NCI-H1694 (cell line): ENCODE measurements at regions not wholly inside any gene's neighbourhood (a gene's known extent, or its start where the extent isn't known, plus 50 kb on each side); places are given as distances from the start of the nearest gene placed in this dataset.
"Not testable (repeated sequence)": the region's sequence is repeated elsewhere in the genome, so short reads cannot be mapped to it uniquely, and the experiment has no call there.

ENCODE experiments used
- DNase-seq: peaks from one replicate; lab custom pipeline; 2025; lab: John Stamatoyannopoulos, UW

- no peak for DNase-seq
Observed at GRCh38 chr14:97143456-97143855, 346.3 kb downstream of the VRK1 start.

GRCh38 chr14:97148021-97148420, 350.8 kb downstream of the VRK1 start:
- DNase-seq, result not testable (repeated sequence)

- DNase-seq, result no peak
Observed at GRCh38 chr14:97149775-97150174, 352.6 kb downstream of the VRK1 start.

GRCh38 chr14:97153527-97153926, 356.3 kb downstream of the VRK1 start:
- DNase-seq, result no peak

GRCh38 chr14:97155320-97155719, 358.1 kb downstream of the VRK1 start:
- no peak for DNase-seq

- no peak for DNase-seq
Observed at GRCh38 chr14:97155814-97156213, 358.6 kb downstream of the VRK1 start.

GRCh38 chr14:97156705-97157104, 359.5 kb downstream of the VRK1 start:
- DNase-seq, result no peak

GRCh38 chr14:97158102-97158501, 360.9 kb downstream of the VRK1 start:
- DNase-seq, result no peak

GRCh38 chr14:97159124-97159523, 361.9 kb downstream of the VRK1 start:
- no peak for DNase-seq

GRCh38 chr14:97162621-97163020, 365.4 kb downstream of the VRK1 start:
- DNase-seq, result no peak

GRCh38 chr14:97164021-97164420, 366.8 kb downstream of the VRK1 start:
- no peak for DNase-seq

GRCh38 chr14:97166497-97166896, 369.3 kb downstream of the VRK1 start:
- DNase-seq, result no peak

- DNase-seq, result not testable (repeated sequence)
Observed at GRCh38 chr14:97167577-97167976, 370.4 kb downstream of the VRK1 start.

- DNase-seq, result no peak
Observed at GRCh38 chr14:97172644-97173043, 375.5 kb downstream of the VRK1 start.

GRCh38 chr14:97177016-97177415, 379.8 kb downstream of the VRK1 start:
- DNase-seq, result peak; percentile 52

- no peak for DNase-seq
Observed at GRCh38 chr14:97177635-97178034, 380.5 kb downstream of the VRK1 start.

GRCh38 chr14:97178781-97179180, 381.6 kb downstream of the VRK1 start:
- DNase-seq, result no peak

- no peak for DNase-seq
Observed at GRCh38 chr14:97179573-97179972, 382.4 kb downstream of the VRK1 start.

GRCh38 chr14:97180304-97181200, 383.4 kb downstream of the VRK1 start:
- DNase-seq, result no peak

GRCh38 chr14:97185186-97185585, 388.0 kb downstream of the VRK1 start:
- no peak for DNase-seq

- DNase-seq, result no peak
Observed at GRCh38 chr14:97187916-97188315, 390.7 kb downstream of the VRK1 start.

- no peak for DNase-seq
Observed at GRCh38 chr14:97196336-97196735, 399.2 kb downstream of the VRK1 start.

GRCh38 chr14:97198813-97199212, 401.6 kb downstream of the VRK1 start:
- no peak for DNase-seq

GRCh38 chr14:97200245-97200644, 403.1 kb downstream of the VRK1 start:
- no peak for DNase-seq
